Rectal smooth muscle tissue (tissue), 1 donor: ENCODE measurements at regions not wholly inside any gene's neighbourhood (a gene's known extent, or its start where the extent isn't known, plus 50 kb on each side); places are given as distances from the start of the nearest gene placed in this dataset.
A peak's percentile ranks its signal among the peaks of the same experiment; 100 is the strongest.

Experiments used
- H3K27ac ChIP-seq: one replicate; pipeline ENCODE4 v1.7.0; 2013; ENCODE audit warnings: low read depth, low read length, inconsistent platforms
- H3K27me3 ChIP-seq: one replicate; pipeline ENCODE4 v1.7.0; 2013; ENCODE audit warnings: low read length; ENCODE audit not compliant: control insufficient read depth, insufficient read depth
- H3K36me3 ChIP-seq: one replicate; pipeline ENCODE4 v1.7.0; 2013; ENCODE audit warnings: low read length; ENCODE audit not compliant: control insufficient read depth, insufficient read depth
- H3K4me1 ChIP-seq: one replicate; pipeline ENCODE4 v1.7.0; 2013; ENCODE audit warnings: low read length; ENCODE audit not compliant: control insufficient read depth, insufficient read depth
- H3K4me3 ChIP-seq: one replicate; pipeline ENCODE4 v1.7.0; 2013; ENCODE audit warnings: low read length
- H3K9ac ChIP-seq: one replicate; pipeline ENCODE4 v1.7.0; 2013; ENCODE audit warnings: low read length

DNA sequence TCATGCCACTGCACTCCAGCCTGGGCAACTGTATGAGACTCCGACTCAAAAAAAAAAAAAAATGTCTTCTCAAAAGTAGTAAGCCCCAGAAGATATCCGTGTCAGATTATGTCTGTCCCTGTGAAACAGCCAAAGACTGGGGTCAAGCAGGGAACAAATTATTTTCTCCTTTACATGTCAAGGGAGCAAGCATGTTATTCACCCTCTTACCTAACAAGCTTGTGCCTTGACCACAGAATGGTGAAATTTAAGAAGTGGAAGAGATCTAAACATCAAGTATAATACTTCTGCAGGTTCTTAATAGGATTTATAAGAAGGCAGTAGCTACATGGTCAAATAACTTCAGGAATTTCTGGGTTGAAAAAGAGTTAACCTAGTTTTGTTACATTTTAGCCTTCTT is 187.9 kb downstream of the ZNF365 start:
- no peak overlapping the region for H3K9ac ChIP-seq
- H3K4me1 ChIP-seq = peaks cover 3% of the 10 kb centered on the region
- no peak overlapping the region for H3K27ac ChIP-seq
- H3K27me3 ChIP-seq = no peaks in the 10 kb centered on the region
- H3K4me3 ChIP-seq = no peak overlapping the region
- H3K36me3 ChIP-seq = no peaks in the 10 kb centered on the region

DNA sequence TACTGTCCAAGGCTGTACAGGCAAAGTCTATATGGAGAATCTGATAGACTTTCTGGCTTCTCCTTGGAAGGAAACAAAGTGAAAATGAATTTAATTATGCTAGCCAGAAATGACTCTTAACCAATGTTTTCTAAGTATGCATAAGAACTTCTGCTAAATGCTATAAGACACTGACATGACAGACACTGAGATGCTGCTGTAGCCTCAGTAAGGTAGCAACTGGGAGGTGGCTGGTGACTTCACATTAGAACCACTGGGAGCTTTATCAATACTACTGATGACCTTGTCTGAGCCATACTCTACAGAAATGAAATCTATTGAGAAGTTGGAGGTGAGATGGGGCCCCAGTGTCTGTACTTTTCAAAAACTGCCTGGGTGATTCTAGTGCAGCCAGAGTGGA is 188.6 kb downstream of the ZNF365 start:
- H3K27me3 ChIP-seq = no peaks in the 10 kb centered on the region
- H3K27ac ChIP-seq = no peak overlapping the region
- H3K36me3 ChIP-seq = no peaks in the 10 kb centered on the region
- no peak overlapping the region for H3K4me3 ChIP-seq
- H3K4me1 ChIP-seq = peaks cover 3% of the 10 kb centered on the region
- H3K9ac ChIP-seq = no peak overlapping the region

- Histone ChIP-seq H3K27me3 (no peaks in the 10 kb centered on the region), H3K27ac (no peak overlapping the region), H3K4me1 (no peaks in the 10 kb centered on the region), H3K36me3 (no peaks in the 10 kb centered on the region), H3K4me3 (no peak overlapping the region), H3K9ac (no peak overlapping the region)
Observed at GRCh38 chr10:62573929-62574328, 199.8 kb downstream of the ZNF365 start.

GRCh38 chr10:62577076-62577475 is 202.9 kb downstream of the ZNF365 start:
- H3K9ac ChIP-seq = no peak overlapping the region
- no peak overlapping the region for H3K4me3 ChIP-seq
- no peaks in the 10 kb centered on the region for H3K4me1 ChIP-seq
- H3K27me3 ChIP-seq = no peaks in the 10 kb centered on the region
- no peak overlapping the region for H3K27ac ChIP-seq
- no peaks in the 10 kb centered on the region for H3K36me3 ChIP-seq

- H3K36me3 ChIP-seq = no peaks in the 10 kb centered on the region
- H3K4me3 ChIP-seq = no peak overlapping the region
- H3K4me1 ChIP-seq = no peaks in the 10 kb centered on the region
- no peak overlapping the region for H3K9ac ChIP-seq
- no peak overlapping the region for H3K27ac ChIP-seq
- no peaks in the 10 kb centered on the region for H3K27me3 ChIP-seq
Observed at GRCh38 chr10:62577666-62578291, 203.6 kb downstream of the ZNF365 start.

- Histone ChIP-seq H3K4me3 (no peak overlapping the region), H3K4me1 (no peaks in the 10 kb centered on the region), H3K27me3 (no peaks in the 10 kb centered on the region), H3K27ac (no peak overlapping the region), H3K9ac (no peak overlapping the region), H3K36me3 (no peaks in the 10 kb centered on the region)
Observed at GRCh38 chr10:62578301-62578700, 204.1 kb downstream of the ZNF365 start.

DNA sequence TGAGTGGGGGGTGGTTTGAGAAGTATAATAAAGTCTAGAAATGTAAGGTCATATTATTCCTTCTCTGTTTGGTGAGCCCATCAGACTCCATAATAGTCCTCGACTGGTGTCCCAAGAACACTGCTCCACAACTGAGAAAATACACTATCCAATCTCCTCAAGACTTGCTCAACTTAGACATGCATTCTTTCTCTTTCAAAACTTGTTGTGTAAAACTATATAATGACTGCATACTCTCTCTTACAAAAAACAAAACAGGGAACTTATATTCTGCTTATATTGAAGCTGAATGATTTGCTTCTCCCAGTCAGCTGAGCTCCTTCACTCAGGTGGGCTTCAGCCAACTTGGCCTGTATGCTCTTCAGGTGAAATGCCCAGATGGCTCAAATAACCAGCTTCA is 204.7 kb downstream of the ZNF365 start:
- H3K9ac ChIP-seq = no peak overlapping the region
- H3K4me3 ChIP-seq = no peak overlapping the region
- H3K27me3 ChIP-seq = no peaks in the 10 kb centered on the region
- H3K36me3 ChIP-seq = no peaks in the 10 kb centered on the region
- H3K27ac ChIP-seq = no peak overlapping the region
- no peaks in the 10 kb centered on the region for H3K4me1 ChIP-seq

DNA sequence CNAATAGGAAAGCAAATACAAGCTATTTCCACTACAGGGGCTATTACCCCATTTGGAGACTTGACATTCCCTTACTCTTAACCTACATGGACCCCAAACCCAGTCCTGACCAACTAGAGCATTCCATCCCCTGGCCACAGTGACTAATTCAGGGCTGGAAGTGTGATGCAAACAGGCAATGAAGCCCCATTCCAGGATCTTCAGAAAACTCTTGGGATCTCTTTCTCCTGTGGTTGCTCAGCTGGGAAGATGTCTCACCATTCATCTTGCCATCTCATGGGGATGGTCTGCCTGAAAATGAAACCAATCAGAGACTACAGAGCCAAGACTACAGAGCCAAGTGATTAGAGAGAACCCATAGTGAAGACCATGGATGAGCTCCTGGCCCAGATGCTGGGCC is 206.2 kb downstream of the ZNF365 start:
- H3K27me3 ChIP-seq = no peaks in the 10 kb centered on the region
- H3K27ac ChIP-seq = no peak overlapping the region
- H3K4me3 ChIP-seq = no peak overlapping the region
- no peak overlapping the region for H3K9ac ChIP-seq
- no peaks in the 10 kb centered on the region for H3K36me3 ChIP-seq
- no peaks in the 10 kb centered on the region for H3K4me1 ChIP-seq

GRCh38 chr10:62581351-62581750 is 207.2 kb downstream of the ZNF365 start:
- Histone ChIP-seq H3K9ac (no peak overlapping the region), H3K36me3 (no peaks in the 10 kb centered on the region), H3K4me3 (no peak overlapping the region), H3K27me3 (no peaks in the 10 kb centered on the region), H3K4me1 (no peaks in the 10 kb centered on the region), H3K27ac (no peak overlapping the region)

DNA sequence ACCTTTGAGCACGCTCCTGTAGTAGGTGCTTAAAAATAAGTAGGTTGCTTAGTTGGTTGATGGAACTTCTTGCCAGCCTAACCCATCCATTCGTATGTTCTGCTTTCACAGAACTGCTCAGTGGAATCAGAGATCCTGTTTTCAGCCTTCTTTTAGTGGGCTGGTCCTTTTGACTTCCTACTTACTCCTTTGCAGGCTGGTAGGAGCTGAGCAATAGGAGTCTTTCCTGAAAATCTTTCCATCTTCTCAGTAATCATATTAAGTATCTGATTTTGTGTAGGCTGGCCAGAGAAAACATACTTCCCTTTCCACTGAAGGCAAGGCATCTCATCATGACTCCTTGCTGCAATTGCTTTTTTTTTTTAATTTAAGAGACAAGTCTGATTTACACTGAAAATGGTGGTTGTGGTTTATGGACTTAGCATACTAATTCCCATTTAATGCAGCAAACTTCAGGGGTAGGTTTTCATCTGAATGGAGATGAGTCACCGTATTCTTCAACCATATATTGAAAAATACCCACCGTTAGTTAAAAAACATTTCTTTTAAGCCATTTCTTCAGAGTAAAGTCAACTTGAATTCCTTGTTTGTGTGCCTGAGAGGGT is 208.0 kb downstream of the ZNF365 start:
- H3K27me3 ChIP-seq = no peaks in the 10 kb centered on the region
- H3K27ac ChIP-seq = peak overlapping the region; percentile 6
- H3K4me1 ChIP-seq = no peaks in the 10 kb centered on the region

DNA sequence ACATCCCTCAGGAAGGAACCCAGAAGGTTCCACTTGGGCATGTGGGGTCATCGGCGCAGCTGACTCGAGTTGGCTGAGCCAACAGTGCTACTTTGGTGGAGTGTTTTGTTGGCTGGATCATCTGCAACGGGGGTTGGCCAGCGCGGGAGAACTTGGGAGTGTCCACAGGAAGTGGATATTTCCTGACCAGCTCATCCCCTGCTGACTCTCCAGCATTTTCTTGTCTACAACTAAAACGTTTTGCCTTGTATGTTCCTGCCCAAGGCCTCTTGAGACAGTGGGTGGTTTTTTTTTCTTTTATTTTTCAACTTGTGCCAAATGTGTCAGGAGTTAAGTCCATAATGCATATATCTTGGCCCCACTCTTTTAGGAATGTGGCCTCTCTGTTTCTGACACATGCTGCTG is 208.6 kb downstream of the ZNF365 start:
- no peaks in the 10 kb centered on the region for H3K36me3 ChIP-seq
- no peak overlapping the region for H3K4me3 ChIP-seq
- no peaks in the 10 kb centered on the region for H3K27me3 ChIP-seq

More for the DNA sequence above, 208.0 kb downstream of the ZNF365 start:
- Histone ChIP-seq H3K36me3 (no peaks in the 10 kb centered on the region), H3K9ac (no peak overlapping the region), H3K4me3 (no peak overlapping the region)

GRCh38 chr10:62583876-62584615 is 209.9 kb downstream of the ZNF365 start:
- Histone ChIP-seq H3K4me1 (no peaks in the 10 kb centered on the region), H3K27ac (no peak overlapping the region), H3K9ac (no peak overlapping the region), H3K36me3 (no peaks in the 10 kb centered on the region), H3K4me3 (no peak overlapping the region), H3K27me3 (no peaks in the 10 kb centered on the region)

More for the DNA sequence above, 208.6 kb downstream of the ZNF365 start:
- Histone ChIP-seq H3K4me1 (no peaks in the 10 kb centered on the region), H3K27ac (peak overlapping the region; percentile 6), H3K9ac (no peak overlapping the region)
